ENCODE measurements at regions not wholly inside any gene's neighbourhood (a gene's known extent, or its start where the extent isn't known, plus 50 kb on each side); places are given as distances from the start of the nearest gene placed in this dataset.
"Not testable (repeated sequence)": the region's sequence is repeated elsewhere in the genome, so short reads cannot be mapped to it uniquely, and the experiment has no call there.

GRCh38 chr16:64287655-64288528 is 834.0 kb downstream of the CDH11 start:
- DNase-seq = no peak

- DNase-seq = no peak
These were observed 839.7 kb downstream of the CDH11 start for GRCh38 chr16:64282181-64282580.

- DNase-seq = no peak
These were observed 841.5 kb downstream of the CDH11 start for GRCh38 chr16:64280317-64280716.

GRCh38 chr16:64278196-64278595 is 843.7 kb downstream of the CDH11 start:
- no peak for DNase-seq

- no peak for DNase-seq
These were observed 845.2 kb downstream of the CDH11 start for GRCh38 chr16:64276646-64277045.

- no peak for DNase-seq
These were observed 849.8 kb downstream of the CDH11 start for GRCh38 chr16:64272028-64272427.

GRCh38 chr16:64269756-64270155 is 852.1 kb downstream of the CDH11 start:
- no peak for DNase-seq

- no peak for DNase-seq
These were observed 856.1 kb downstream of the CDH11 start for GRCh38 chr16:64265756-64266155.

- not testable (repeated sequence) for DNase-seq
These were observed 861.0 kb downstream of the CDH11 start for GRCh38 chr16:64260631-64261401.

- DNase-seq = no peak
These were observed 867.2 kb downstream of the CDH11 start for GRCh38 chr16:64254443-64255367.

- DNase-seq = no peak
These were observed 868.3 kb downstream of the CDH11 start for GRCh38 chr16:64253525-64253924.

GRCh38 chr16:64253096-64253495 is 868.8 kb downstream of the CDH11 start:
- no peak for DNase-seq

- DNase-seq = no peak
These were observed 870.1 kb downstream of the CDH11 start for GRCh38 chr16:64251742-64252141.

GRCh38 chr16:64250866-64251265 is 871.0 kb downstream of the CDH11 start:
- DNase-seq = no peak

GRCh38 chr16:64242492-64242891 is 879.4 kb downstream of the CDH11 start:
- DNase-seq = no peak

GRCh38 chr16:64240586-64240985 is 881.3 kb downstream of the CDH11 start:
- DNase-seq = no peak

- no peak for DNase-seq
These were observed 883.3 kb downstream of the CDH11 start for GRCh38 chr16:64238571-64238970.

- DNase-seq = no peak
These were observed 885.5 kb downstream of the CDH11 start for GRCh38 chr16:64236316-64236715.

GRCh38 chr16:64234200-64234599 is 887.7 kb downstream of the CDH11 start:
- no peak for DNase-seq

GRCh38 chr16:64225696-64226095 is 896.2 kb downstream of the CDH11 start:
- no peak for DNase-seq

- no peak for DNase-seq
These were observed 896.8 kb downstream of the CDH11 start for GRCh38 chr16:64225036-64225435.

GRCh38 chr16:64217789-64218535 is 903.9 kb downstream of the CDH11 start:
- DNase-seq = no peak
